ENCODE measurements at regions not wholly inside any gene's neighbourhood (a gene's known extent, or its start where the extent isn't known, plus 50 kb on each side); places are given as distances from the start of the nearest gene placed in this dataset.
"Not testable (repeated sequence)": the region's sequence is repeated elsewhere in the genome, so short reads cannot be mapped to it uniquely, and the experiment has no call there.

DNA sequence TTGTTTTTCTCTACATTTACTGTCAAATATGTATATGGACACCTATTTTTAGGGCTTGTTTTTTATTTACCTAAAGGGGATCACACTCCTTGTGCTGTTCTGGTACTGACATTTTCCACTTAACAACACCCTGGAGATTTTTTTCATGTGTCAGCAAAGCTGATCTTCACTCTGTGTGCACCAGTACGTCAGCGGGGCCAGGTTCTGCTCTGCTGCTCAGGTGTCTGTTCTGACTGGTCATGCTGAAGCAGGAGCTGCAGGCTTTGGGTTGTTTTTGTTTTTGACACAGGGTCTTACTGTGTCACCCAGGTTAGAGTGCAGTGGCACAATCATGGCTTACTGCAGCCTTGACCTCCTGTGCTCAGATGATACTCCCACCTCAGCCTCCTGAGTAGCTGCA is 81.9 kb upstream of the CCND2 start:
- DNase-seq (ENCODE audit: low spot score): no peak

DNA sequence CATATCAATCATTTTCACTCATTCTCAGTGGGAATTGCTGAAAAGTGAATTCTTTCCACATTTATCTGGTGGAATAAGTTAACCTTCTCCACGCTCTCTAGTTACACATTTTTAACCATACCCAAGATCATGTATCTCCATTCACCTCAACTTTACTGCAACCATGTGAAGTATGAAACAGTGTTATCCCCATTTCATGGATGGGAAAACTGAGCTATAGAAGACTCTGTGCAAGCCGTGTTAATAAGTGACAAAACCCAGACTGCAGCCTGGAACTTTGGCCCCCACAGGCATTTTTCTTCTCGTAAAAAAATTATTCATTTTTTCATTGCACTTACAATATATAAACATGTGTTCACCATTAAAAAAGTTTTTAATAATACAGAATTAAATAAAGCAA is 82.4 kb upstream of the CCND2 start:
- no peak for DNase-seq (ENCODE audit: low spot score)

DNA sequence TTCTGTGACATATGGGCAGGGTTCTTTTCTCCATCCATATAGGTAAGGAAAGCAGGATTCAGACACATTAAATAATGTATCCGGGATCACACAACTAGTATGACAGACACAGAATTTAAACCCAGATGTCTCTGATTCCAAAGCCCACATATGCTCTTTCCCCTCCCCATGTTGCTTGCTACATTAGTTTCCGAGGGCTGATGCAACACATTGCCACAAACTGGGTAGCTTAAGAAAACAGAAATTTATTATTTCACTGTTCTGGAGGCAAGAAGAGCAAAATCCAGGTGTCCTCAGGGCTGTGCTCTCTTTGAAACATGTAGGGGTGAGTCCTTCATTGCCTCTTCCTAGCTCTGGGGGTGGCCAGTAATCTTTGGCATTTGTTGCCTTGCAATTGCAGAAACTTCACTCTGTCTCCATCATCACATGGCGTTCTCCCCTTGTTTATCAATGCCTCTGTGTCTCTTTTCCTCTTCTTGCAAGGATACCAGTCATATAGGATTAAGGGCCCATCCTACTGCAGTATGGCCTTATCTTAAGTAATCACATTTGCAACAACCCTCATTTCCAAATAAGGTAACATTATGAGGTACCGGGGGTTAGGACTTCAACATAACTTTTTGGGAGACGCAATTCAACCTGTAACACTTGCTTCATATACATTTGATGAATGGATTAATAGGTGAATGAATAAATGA is 83.0 kb upstream of the CCND2 start:
- no peak for DNase-seq (ENCODE audit: low spot score)

DNA sequence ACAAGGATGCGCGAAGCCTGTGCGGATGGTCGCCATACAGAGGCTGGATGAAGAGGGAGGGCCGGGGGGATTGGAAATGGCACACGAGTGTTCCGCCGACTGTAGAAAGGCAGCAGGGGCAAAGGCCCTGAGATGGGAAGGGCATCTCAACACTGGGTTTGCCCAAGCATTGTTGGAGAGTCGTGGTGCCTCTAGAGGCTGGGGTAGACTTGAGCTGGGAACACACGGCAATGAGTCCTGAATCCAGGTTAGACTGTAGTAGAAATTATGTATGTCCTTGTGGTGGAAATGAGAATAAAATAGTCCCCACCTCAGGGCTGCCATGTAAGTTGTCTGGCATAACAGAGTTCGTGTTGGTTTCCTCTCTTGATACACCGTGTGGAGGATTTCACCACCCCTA is 83.8 kb upstream of the CCND2 start:
- DNase-seq (ENCODE audit: low spot score): no peak

DNA sequence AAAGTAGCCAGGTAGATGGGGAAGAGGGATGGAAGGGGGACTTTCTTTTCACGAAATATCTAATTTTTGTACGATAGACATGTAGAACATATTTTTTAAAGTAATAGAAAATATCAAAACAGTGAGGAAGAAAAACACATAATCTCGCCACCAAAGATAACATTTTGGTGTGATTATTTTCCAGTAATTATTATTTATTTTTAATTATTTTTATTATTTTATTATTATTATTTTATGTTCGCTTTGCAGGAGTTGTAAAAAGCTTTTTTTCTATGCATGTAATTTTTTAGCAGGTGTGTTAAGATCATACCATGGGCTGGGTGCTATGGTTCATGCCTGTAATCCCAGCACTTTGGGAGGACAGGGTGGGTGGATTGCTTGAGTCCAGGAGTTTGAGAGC is 85.6 kb upstream of the CCND2 start:
- no peak for DNase-seq (ENCODE audit: low spot score)

DNA sequence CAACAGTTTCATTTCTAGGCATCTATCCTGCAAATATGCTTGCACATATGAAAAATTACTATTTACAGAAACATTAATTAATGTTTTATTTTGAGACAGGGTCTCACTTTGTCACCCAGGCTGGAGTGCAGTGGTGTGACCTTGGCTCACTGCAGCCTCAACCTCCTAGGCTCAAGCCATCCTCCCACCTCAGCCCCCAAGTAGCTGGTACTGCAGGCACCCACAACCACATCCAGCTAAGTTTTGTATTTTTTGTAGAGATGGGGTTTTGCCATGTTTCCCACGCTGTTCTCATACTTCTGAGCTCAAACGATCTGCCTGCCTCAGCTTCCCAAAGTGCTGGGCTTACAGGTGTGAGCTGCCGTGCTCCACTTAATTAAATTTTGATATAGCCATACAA is 86.2 kb upstream of the CCND2 start:
- DNase-seq (ENCODE audit: low spot score): not testable (repeated sequence)

DNA sequence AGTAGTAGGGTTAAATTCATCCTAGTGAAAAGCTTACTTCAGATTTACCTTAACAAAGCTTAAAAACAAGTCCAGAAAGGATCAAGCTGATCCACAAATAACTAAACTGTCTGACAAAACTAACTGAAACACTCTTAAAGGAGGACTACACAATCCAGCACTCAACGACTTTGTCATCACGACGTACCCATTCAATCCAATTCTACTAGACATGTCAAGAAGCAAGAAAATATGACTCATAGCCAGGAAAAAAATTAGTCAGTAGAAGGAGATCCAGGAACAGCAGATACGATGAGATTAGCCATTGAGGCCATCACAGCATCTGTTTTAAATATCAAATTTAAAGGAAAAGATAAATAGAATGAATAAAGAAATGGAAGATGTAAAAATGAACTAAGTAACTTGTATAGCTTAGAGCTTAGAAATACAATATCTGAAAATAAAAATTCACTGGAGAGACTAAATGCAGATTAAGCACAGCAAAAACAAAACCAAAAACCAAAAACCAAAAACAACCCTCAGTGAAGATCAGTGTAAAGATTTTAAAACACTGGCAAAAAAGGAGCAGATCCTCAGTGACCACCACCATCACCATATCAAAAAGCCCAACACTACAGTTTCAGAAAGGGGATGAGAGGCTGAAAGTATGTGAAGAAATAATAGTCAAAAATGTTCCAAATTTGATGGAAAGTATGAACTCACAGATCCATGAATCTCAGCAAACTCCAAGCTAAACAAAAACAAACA is 95.0 kb upstream of the CCND2 start:
- DNase-seq (ENCODE audit: low spot score): no peak

DNA sequence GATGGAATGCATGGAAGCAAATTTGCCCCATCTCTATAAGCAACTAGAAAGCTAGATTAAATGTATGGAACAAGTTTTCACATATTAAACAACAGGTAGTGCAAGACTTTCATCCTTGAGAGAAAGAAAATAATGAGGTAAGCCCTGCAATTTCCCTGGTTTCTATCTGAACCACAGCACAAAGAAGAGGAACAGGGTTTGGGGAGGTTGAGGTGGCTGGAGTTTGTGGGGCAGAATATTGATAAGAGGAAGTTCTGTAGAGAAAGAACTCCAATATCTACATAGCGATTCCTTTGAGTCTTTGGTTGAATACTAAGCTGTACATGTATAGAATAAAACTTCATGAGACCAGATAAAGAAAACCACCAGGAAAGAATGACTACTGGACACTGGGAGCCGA is 96.3 kb upstream of the CCND2 start:
- peak; percentile 34 for DNase-seq (ENCODE audit: low spot score)

DNA sequence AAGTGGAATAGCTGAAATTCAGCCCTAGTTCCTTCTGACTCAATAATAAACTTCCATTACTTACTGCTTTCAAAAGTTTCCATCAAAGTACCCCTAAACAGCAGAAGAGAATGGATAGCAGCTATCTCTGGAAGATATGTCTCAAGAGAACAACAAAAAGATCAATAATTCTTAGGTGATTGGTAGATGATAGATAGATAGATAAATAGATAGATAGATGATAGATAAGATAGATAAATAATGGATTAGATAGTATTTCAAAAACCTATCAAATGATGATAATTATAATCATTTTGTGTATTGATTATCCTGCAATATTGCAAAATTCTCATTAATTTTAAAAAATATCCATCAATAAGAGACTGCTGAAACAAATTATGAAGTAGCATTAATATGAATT is 97.4 kb upstream of the CCND2 start:
- DNase-seq (ENCODE audit: low spot score): no peak

DNA sequence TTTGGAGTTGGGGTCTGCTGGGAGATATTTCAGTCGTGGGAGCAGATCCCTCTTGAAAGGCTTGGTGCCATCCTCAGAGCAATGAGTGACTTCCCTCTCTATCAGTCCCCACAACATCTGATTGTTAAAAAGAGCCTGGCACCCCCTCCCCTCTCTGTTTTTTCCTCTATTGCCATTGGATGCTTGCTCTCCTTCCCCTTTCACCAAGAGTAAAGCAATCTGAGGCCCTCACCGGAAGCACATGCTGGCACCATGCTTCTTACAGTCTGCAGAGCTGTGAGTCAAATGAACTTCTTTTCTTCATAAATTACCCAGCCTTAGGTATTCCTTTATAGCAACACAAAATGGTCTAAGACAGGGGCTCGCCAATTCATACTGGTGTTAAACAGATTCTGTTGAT is 99.1 kb upstream of the CCND2 start:
- peak; percentile 78 for DNase-seq (ENCODE audit: low spot score)

DNA sequence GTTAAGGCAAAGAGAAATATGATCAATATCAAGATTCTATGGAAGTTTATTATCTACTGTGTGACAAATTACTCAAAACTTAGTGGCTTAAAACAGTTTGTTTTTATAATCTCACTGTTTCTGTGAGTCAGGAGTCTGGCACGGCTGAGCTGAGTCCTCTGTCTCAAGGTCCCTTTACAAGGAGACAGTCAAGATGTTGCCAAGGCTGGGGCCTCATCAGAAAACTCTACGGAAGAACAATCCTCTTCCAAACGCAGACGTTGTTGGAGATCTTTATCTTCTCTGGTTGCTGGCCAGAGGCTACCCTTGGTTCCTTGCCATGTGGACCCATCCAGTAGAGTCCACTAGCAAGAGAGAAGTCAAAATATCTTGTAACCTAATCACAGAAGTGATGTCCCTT is 100.6 kb upstream of the CCND2 start:
- DNase-seq (ENCODE audit: low spot score): no peak

DNA sequence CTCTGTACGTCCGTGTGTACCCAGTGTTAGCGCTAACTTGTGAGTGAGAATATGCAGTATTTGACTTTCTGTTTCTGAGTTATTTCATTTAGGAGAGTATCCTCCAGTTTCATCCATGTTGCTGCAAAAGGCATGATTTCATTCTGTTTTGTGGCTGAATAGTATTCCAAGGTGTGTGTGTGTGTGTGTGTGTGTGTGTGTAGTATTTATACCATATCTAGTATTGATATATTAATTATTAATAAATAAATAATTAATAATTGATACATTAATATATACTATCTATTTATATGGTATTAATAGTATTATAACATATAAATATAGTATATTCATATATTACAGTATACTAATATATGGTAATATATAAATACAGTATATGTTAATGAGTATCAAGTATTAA is 101.8 kb upstream of the CCND2 start:
- DNase-seq (ENCODE audit: low spot score): no peak

DNA sequence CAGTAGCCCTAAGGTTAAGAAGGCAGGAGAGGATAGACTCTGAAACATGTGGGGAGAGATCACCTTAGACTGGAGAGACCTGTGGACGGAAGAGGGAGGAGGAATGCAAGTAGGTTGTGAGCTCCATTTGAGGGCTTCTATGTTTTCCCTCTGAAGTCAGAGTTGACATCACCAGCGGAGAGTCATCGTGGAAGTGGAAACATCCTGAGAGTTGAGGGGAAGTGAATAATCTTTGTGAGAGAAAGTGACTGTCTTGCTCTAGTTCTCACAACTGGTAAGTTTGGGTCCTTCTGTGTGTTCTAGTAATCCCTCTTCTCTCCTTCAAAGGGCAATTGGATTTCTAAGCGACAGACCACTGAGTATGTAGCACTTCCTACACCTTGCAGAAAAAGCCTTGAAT is 103.6 kb upstream of the CCND2 start:
- peak; percentile 65 for DNase-seq (ENCODE audit: low spot score)

DNA sequence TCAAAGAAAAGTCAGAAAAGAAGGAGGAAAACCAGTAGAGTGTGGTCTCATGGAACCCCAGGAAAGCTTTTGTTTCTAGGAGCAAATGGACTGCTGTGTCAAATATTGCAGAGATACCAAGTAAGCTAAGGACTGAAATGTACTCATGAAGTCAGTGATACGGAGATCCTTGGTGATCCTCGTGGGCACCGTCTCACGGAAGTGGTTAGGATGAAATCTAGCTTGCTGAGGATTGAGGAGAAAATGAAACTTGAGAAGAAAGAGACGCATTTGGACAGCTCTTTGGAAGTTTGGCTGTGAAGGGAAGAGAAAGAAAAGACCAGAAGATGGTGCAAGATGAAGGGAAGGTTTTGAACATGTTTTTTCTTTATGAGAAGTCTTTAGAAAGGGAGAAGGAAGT is 104.0 kb upstream of the CCND2 start:
- DNase-seq (ENCODE audit: low spot score): no peak

DNA sequence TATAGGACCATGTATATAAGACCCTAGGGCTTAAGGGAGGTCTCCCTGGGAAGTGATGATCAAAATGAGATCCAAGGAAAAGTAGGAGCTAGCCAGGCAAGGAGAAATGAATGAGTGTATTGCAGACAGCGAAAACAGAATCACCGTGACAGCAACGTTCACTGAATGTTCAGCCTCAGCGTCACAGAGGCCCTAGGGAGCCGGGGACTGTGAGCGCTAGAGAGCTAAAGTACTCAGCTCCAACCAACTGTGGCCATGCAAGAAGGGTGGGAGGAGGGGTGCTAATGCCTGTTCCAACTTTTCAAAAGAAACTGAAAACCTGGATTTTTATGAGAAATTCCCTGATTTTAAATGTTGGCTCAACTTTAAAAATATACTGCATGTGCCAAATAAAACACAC is 105.5 kb upstream of the CCND2 start:
- DNase-seq (ENCODE audit: low spot score): no peak

DNA sequence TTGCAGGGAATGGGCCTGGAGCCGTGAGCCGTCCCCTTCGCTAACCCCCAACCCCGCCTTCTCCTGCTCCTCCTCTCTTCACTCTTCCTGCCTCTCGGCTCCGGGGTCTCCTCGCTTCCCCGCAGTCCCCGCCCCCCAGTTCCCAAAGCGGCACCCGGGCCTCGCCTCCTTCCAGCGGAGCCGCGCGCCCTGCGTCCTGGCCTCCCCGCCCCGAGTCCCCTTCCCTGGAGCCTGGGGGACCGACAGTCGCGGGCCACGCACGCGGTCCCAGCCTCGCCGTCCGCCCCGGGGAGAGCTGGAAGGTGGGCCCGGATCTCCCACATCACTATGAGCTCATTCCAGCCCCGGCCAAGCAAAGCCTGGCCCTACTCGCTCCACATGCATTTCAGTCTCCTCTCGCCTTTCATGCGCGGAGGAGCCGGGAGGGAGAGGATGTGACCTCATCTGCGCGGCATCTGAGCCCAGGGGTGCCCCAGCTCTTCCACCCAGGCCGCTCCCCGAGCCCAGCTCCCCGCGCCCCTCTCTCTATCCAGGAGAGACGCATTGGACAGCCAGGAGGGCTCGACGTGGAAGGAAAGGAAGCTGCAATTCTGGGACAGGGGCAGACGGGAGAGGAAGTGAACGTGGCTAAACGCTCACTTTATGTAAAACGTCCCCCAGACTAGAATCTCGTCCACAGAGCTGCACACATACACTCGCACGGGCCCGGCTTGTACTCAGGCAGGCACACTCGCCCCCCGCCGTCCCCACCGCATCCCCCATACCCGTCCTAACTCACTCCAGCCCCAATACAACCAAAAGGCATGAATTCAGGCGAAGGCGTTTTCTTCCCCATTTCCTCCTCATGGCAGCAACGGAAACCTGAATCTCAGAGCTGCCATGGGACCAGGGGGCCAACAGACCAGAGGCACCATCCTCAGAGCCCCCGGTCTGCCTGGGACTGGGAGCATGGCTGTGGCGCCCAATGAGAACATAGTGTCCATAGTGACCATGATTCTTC is 108.7 kb upstream of the CCND2 start:
- no peak for DNase-seq (ENCODE audit: low spot score)

DNA sequence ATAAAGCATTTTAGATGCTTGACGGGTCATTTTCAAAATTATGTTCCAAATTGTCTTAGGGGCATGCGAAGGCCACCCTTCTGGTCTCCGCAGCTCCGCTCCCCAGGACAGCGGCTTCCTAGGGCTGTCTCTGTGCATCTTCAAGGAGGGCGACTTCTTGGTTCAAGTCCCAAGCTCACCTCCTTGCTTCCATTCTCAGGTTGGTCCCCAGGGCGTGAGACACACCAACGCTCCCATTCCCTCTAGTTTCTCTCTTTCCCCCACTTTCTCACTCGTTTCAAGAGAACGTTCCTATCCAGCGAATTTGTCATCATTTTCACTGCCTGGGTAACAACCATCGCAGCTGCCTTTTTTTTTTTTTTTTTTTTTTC is 109.4 kb upstream of the CCND2 start:
- DNase-seq (ENCODE audit: low spot score): no peak

DNA sequence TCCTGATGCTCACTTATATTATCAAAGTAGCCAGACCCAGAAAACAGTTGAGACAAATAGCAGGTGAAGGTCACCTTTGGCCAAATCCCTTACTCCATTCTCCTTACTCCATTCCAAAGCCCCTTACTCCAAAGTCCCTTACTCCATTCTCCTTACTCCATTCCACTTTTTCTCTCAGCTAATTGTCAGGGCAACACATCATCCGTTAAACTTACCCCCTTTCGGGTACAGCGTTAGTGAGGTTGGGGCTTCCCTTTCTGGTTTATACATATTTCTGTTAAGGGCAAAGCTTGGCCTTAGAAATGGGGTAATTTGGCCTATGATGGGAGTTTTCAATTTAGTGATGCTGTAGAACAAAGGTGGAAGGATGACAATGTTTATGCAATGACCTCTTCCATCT is 111.8 kb upstream of the CCND2 start:
- DNase-seq (ENCODE audit: low spot score): no peak

DNA sequence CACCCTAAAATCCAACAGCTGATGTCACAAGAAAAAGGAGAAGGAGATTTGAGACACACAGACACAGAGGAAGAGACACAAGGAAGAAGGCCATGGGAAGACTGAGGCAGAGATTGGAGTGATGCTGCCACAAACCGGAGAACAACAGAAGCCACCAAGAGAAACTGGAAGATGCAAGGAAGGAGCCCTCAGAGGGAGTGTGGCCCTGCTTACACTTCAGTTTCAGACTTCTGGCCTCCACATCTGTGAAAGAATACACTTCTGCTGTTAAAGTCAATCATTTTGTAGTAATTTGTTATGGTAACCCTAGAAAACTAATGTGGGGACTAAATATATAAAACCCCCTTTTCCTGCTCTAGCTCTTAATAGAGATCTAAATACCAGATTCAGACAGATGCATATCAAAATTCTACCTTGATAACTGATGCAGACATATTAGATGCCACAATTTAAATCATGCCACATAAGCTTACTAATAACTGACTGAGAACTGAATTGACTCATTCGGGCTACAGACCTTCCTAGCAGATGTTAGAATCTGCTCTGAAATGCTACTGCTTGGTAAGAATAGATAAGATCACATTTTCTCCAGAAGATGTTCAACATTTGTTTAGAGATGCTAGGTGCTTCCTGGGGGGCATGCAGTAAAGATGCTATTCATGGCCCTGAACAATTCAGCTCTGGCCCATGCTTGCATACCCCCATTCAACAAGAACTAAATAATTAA is 113.1 kb upstream of the CCND2 start:
- DNase-seq (ENCODE audit: low spot score): no peak

DNA sequence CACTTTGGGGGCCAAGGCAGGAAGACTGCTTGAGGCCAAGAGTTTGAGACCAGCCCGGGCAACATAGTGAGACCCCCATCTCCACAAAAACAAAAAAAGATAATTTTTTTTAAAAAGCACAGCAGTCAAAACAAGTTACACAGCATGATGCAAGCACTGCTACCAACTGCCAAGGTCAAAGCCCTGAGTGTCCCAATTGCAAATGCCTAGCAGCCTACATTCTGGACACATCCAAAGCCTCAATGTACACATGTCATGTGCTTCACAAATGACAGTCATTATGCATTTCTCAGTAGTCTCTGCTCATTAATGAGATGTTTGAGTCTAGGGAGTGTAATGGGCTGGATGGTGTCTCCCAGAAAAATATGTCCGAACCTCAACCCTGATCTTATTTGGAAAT is 113.7 kb upstream of the CCND2 start:
- DNase-seq (ENCODE audit: low spot score): no peak

DNA sequence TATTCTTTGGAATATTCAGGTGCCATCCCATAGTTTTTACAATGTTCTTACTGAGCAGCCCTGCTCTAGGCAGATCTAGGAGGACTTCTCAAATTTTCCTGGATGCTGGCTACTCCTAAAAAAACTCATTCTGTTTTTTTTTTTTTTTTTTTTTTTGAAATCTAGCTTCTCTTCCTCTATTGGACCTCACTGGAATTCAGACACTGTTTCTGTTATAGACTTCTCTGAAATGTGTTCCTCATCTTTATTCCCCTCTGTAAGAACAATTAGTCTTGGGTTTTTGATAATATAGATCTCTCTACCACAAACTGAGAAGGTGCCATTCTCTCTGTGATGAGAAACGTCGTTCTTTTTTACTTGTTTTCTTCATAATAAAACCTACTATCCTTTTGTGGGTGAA is 115.3 kb upstream of the CCND2 start:
- DNase-seq (ENCODE audit: low spot score): no peak

DNA sequence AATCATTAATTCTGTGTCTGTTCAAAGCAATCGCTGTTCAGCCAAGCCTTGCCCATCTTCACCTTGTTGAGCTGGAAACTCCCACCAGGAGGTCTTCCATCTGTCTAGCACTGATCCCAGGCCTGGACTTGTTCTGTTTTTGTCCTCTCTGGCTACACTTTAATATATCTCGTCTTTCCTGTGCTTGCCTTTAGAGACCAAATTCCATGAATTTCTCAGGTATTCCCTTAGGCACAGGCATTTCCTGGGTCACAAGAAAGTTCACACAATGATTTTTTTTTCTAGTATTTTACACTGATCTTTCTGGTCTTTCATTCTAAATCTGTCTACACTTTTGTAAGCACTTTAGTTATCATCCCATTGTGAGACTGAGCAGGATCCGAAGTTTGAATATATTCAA is 116.4 kb upstream of the CCND2 start:
- DNase-seq (ENCODE audit: low spot score): no peak

Data from pons (tissue), 1 donor.